HPDE6-E6E7 (cell line): ENCODE measurements at regions not wholly inside any gene's neighbourhood (a gene's known extent, or its start where the extent isn't known, plus 50 kb on each side); places are given as distances from the start of the nearest gene placed in this dataset.

Source experiments
- DNase-seq: peaks from one replicate; pipeline ENCODE4 v3.0.0; 2011; ENCODE audit warnings: missing footprints; ENCODE audit errors: extremely low spot score

DNA sequence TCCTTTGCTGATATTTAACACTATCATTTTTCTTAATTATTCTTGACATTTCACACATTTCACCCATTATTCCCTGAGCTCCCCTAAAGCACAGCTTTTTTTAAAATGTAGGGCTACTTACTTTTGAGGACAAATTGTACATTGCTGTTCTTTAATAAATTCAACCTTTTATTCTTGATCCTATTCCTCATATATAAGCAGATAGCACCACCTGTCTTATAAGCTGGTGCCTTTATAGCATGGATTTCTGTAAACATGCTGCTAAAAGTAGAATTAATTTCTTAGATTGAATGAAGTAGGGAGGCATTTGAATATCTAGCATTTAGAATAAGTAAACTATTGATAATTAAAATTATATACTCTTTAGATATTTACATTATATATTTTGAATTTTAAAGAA lies 603.4 kb upstream of the PCDH9 start:
- DNase-seq, result no peak

- DNase-seq, result no peak
Observed at GRCh38 chr13:67829641-67830040, 599.5 kb upstream of the PCDH9 start.

- DNase-seq, result no peak
Observed at GRCh38 chr13:67827992-67828391, 597.9 kb upstream of the PCDH9 start.

DNA sequence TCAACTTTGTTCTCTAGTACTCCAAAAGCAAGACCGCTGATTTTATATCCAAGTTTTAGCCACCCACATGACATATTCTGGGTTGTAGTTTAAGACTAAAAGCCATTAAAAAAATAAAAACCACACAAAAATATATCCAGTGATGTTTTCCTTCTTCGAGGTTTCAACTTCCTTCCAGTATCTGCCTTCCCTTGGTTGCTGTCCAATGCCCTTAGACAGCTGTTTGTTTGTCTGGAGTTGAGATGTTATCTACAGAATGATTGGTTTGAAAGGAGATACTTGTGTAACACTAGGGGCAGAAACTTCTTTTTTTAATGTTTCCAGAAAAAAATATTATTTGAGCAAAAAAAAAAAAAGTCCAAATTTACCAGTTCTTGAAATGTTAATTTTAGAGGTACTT lies 591.5 kb upstream of the PCDH9 start:
- no peak for DNase-seq

GRCh38 chr13:67806796-67807195 lies 576.7 kb upstream of the PCDH9 start:
- no peak for DNase-seq

GRCh38 chr13:67803118-67803517 lies 573.0 kb upstream of the PCDH9 start:
- DNase-seq, result no peak

GRCh38 chr13:67792151-67792676 lies 562.1 kb upstream of the PCDH9 start:
- no peak for DNase-seq

- DNase-seq, result no peak
Observed at GRCh38 chr13:67791047-67791446, 560.9 kb upstream of the PCDH9 start.

DNA sequence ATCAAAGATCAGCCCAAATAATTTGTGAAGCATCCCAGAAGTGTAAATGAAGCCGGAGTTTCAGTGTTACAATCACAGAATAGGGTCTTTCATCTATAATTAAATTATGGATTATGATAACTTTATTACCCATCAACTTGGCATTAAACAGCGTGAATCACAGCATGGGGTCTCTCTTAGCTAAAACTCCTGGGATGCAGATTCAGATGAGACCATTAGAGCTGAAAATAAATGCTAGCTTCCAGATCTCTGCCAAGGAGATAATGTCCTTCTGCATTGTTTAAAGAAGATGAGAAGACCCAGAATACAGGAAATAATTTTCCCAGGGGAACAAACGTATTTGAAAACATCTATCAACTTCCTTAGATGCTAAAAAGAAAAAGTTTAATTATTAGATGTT lies 546.0 kb upstream of the PCDH9 start:
- no peak for DNase-seq

DNA sequence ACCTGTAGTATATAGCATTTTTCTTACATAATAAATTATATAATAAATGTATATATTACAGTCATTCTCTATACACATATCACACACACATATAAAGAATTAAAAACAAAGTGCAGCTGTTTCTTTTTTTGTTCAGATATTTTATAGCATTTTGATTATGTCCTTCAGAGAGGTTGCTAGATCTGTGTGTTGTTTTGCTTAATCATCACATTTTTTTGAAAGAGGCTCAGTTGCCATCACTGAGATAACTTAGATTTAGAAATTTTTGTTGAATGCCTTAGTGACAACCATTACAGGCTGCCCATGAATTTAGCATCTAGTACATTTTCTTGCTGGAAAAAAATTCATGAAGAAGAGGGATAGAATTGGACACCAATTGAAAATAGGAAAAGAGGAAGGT lies 545.2 kb upstream of the PCDH9 start:
- no peak for DNase-seq

DNA sequence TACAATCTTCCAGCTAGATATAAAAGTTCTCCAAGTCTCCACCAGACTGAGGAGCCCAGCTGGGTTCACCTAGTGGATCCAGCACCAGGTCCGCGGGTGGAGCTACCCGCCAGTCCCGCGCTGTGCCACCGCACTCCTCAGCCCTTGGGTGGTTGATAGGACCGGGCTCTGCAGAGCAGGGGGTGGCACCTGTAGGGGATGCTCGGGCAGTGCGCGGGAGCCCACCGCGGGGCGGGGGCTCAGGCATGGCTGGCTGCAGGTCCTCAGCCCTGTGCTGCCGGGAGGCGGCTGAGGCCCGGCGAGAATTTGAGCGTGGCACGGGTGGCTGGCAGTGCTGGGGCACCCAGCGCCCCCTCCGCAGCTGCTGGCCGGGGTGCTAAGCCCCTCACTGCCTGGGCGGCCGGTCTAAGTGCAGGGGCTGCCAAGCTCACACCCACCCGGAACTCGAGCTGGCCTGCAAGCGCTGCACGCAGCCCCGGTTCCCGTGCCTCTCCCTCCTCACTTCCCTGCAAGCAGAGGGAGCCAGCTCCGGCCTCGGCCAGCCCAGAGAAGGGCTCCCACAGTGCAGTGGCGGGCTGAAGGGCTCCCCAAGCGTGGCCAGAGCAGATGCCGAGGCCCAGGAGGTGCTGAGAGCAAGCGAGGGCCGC lies 542.8 kb upstream of the PCDH9 start:
- no peak for DNase-seq

DNA sequence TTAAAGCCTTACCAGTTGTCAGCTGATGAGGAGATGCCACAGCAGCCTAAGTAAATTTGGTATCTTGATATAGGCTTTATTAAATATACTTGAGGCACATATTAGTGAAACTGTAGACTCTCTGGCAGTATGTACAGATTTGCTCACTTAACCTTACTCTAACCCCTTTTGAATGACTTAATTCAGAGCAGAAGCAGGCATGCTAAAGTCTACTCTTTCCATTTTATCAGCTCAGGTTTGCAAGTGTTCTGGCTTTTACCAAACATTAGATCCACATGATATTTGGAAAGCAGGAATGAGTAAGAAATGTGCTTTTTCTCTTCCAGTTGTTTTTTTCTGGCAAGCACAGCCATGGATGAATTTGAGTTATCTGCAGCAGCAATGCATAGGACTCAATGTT lies 541.0 kb upstream of the PCDH9 start:
- no peak for DNase-seq

DNA sequence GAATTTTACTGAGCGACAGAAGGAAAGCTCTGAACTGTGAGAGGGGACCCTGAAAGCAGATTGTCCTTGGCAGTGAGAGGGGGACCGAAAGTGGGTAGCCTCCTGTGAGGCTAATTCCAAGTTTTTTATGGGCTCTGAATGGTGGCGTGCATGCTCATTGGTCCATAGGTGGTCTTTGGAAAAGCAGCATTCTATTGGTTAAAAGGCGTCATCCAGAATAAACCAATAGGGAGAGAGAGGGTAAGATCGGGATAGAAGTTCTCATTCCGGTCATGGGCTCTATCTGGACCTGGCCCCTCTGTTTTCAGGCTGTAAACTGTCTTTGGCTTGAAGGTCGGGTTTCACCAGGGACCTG lies 539.8 kb upstream of the PCDH9 start:
- no peak for DNase-seq

DNA sequence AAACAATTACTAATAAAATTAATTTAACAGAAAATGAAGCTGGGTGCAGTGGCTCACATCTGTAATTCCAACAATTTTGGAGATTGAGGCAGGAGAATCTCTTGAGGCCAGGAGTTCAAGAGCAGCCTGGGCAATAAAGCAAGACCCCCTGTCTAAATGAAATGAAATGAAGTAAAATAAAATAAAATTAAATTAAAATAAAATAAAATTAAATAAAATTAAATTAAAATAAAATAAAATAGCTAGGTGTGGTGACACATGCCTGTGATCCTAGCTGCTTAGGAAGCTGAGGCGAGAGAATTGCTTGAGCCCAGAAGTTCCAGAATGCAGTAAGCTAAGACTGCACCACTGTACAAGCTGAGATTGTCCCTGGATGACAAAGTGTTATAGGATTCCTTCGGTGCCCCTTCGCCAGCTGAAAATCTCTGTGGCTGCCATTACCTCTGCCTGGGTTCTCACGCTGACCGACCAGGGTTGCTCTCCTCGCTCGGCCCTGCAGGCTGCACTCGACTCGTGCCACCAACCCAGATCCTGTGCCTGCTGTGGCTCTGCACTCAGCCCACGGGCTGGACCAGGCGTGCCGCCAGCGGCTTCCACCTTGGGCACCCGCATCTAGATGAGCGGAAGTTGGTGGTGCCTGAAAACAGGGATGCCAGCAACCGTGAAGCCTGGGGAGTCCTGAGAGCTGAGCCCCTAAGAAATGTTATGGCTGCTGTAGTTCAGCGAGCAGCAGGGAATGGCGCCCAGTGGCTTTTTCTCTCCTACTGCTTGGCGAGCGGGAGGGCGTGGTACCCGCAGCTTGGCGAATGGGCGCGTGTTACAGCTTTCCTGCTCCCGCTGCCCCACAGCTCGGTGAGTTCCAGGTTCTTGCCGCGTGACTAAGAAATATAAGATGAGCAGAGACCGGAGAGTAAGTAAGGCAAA lies 539.2 kb upstream of the PCDH9 start:
- DNase-seq, result no peak

- DNase-seq, result no peak
Observed at GRCh38 chr13:67763984-67764383, 533.8 kb upstream of the PCDH9 start.

DNA sequence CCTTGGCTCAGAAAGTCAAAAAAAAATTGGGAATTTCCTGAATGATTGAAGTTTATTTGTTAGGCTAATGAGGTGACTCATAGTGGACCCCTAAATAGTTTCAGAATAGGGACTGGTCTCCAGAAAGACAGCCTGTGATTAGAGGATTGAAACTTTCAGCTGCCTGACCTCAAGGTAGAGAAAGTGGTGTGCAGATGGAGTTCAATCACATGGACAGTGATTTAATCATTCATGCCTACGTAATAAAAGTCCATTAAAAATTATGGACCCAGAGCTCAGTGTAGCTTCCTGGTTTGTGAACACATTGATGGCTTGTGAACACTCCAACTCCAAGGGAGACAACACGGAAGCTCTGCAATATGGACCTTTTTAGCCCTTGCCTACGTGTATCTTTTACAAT lies 533.2 kb upstream of the PCDH9 start:
- DNase-seq, result no peak

- DNase-seq, result no peak
Observed at GRCh38 chr13:67758975-67759374, 528.8 kb upstream of the PCDH9 start.

- no peak for DNase-seq
Observed at GRCh38 chr13:67754012-67754411, 523.9 kb upstream of the PCDH9 start.

GRCh38 chr13:67752759-67753158 lies 522.6 kb upstream of the PCDH9 start:
- no peak for DNase-seq

- DNase-seq, result no peak
Observed at GRCh38 chr13:67742478-67742877, 512.3 kb upstream of the PCDH9 start.

DNA sequence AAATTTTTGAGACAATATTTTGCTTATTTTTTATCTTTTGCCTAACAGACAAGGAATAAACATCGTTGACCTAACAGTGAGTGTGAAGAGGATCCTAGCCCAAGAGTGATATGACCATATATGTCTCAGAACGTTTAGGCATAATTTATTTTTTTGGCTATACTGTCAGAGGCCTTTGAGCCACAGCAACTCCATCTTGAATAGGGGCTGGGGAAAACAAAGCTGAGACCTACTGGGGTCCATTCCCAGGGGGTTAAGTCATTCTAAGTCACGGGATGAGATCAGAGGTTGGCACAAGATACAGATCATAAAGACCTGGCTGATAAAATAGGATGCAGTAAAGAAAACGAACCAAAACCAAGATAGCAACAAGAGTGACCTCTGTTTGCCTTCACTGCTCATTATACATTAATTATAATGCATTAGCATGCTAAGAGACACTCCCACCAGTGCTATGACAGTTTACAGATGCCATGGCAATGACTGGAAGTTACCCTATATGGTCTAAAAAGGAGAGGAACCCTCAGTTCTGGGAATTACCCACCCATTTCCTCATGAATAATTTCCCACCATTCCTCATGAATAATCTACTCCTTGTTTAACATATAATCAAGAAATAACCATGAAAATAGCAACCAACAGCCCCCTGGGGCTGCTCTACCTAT lies 510.9 kb upstream of the PCDH9 start:
- no peak for DNase-seq

- peak; percentile 3 for DNase-seq
Observed at GRCh38 chr13:67736646-67737420, 506.7 kb upstream of the PCDH9 start.
